ENCODE measurements at regions not wholly inside any gene's neighbourhood (a gene's known extent, or its start where the extent isn't known, plus 50 kb on each side); places are given as distances from the start of the nearest gene placed in this dataset.

- H3K36me3 Mint-ChIP-seq (ENCODE audit: low read depth) = no peaks in the 10 kb centered on the region
- H3K9me3 Mint-ChIP-seq = peaks cover 7% of the 10 kb centered on the region
- no peak overlapping the region for H3K27ac Mint-ChIP-seq
These were observed 160.4 kb upstream of the SGCG start for GRCh38 chr13:23020246-23020843.

GRCh38 chr13:23021906-23022305, 158.9 kb upstream of the SGCG start:
- Mint-ChIP-seq H3K27ac (no peak overlapping the region), H3K27me3 (ENCODE audit: low read depth) (no peaks in the 10 kb centered on the region), H3K4me1 (peaks cover 7% of the 10 kb centered on the region), H3K9me3 (no peaks in the 10 kb centered on the region), H3K4me3 (no peak overlapping the region), H3K36me3 (ENCODE audit: low read depth) (no peaks in the 10 kb centered on the region)
- TF ChIP-seq CTCF (IDR thresholded peaks at IDR 0.05; ENCODE audit: unreplicated experiment in 3 of 3) = no peak

More at GRCh38 chr13:23020246-23020843, 160.4 kb upstream of the SGCG start:
- H3K4me1 Mint-ChIP-seq = peaks cover 7% of the 10 kb centered on the region
- no peak overlapping the region for H3K4me3 Mint-ChIP-seq
- TF ChIP-seq CTCF (IDR thresholded peaks at IDR 0.05; ENCODE audit: unreplicated experiment in 3 of 3) = peak; percentile 80 to 89 (median 87)
- no peaks in the 10 kb centered on the region for H3K27me3 Mint-ChIP-seq (ENCODE audit: low read depth)

GRCh38 chr13:23022704-23023103, 158.1 kb upstream of the SGCG start:
- H3K4me1 Mint-ChIP-seq = peaks cover 7% of the 10 kb centered on the region
- H3K27me3 Mint-ChIP-seq (ENCODE audit: low read depth) = no peaks in the 10 kb centered on the region
- no peak for TF ChIP-seq CTCF (IDR thresholded peaks at IDR 0.05; ENCODE audit: unreplicated experiment in 3 of 3)
- H3K9me3 Mint-ChIP-seq = no peaks in the 10 kb centered on the region
- peak overlapping the region in 1 of 3 experiments; percentile 17 for H3K27ac Mint-ChIP-seq
- H3K36me3 Mint-ChIP-seq (ENCODE audit: low read depth) = no peaks in the 10 kb centered on the region
- no peak overlapping the region for H3K4me3 Mint-ChIP-seq

- Mint-ChIP-seq H3K36me3 (ENCODE audit: low read depth) (no peaks in the 10 kb centered on the region), H3K27ac (no peak overlapping the region), H3K27me3 (ENCODE audit: low read depth) (no peaks in the 10 kb centered on the region)
These were observed 154.7 kb upstream of the SGCG start for GRCh38 chr13:23025864-23026608.

GRCh38 chr13:23039266-23039935, 141.4 kb upstream of the SGCG start:
- Mint-ChIP-seq H3K27me3 (ENCODE audit: low read depth) (no peaks in the 10 kb centered on the region), H3K9me3 (no peaks in the 10 kb centered on the region), H3K4me1 (peaks cover 18% of the 10 kb centered on the region), H3K4me3 (no peak overlapping the region), H3K36me3 (ENCODE audit: low read depth) (no peaks in the 10 kb centered on the region), H3K27ac (peak overlapping the region; percentile 54 to 85 (median 68))
- TF ChIP-seq CTCF (IDR thresholded peaks at IDR 0.05; ENCODE audit: unreplicated experiment in 3 of 3) = no peak

More at GRCh38 chr13:23025864-23026608, 154.7 kb upstream of the SGCG start:
- TF ChIP-seq CTCF (IDR thresholded peaks at IDR 0.05; ENCODE audit: unreplicated experiment in 3 of 3) = no peak
- Mint-ChIP-seq H3K9me3 (no peaks in the 10 kb centered on the region), H3K4me3 (no peak overlapping the region), H3K4me1 (peaks cover 7% of the 10 kb centered on the region)

Measured in nephron (organoid).